ENCODE measurements at regions not wholly inside any gene's neighbourhood (a gene's known extent, or its start where the extent isn't known, plus 50 kb on each side); places are given as distances from the start of the nearest gene placed in this dataset.
"Not testable (repeated sequence)": the region's sequence is repeated elsewhere in the genome, so short reads cannot be mapped to it uniquely, and the experiment has no call there.

DNA sequence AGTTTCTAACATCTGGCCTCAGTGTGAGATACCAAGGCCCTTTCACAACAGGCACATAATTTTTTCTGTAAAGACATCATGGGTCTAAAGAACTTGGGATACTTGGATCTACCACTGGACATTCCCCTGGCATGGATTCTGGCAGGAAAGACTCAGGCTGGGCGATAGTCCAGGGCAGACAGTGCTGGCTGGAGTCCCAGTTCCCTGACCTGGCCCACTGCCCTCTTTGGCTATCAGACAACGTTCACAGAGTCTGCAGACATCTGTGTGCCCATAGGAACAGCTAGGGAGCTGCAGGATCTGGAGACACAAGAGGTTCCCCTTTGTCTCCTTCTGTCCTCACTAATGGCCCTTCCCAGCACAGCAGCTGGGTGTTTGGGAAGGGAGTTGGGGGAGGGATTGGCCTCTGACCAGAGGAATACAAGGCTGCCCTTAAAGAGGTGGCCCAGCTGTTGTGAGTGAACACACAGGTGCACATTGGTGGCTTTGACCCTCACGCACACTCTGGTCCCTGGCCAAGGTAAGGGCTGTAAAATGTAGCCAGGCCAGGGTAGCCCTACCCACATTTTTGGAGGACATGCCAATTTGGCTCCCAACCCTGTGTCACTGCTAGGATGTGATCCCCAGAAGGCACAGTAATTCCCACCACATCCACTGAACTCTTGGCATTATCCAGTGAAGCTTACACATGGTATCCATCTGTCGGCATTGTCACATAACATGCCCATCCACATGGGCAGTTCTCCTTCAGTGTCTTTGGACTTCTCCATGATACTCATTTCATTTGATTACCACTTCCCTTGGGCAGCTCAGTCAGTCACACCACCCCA lies 72.3 kb downstream of the SOX3 start:
- Histone ChIP-seq H3K4me3 (ENCODE audit: low read depth in 1 of 2, low read length in 1 of 2) (no peak overlapping the region), H3K27me3 (no peaks in the 10 kb centered on the region), H3K36me3 (no peaks in the 10 kb centered on the region), H3K4me1 (ENCODE audit: control insufficient read depth in 1 of 2, insufficient read depth in 1 of 2, low read depth in 1 of 2, low read length in 1 of 2) (no peaks in the 10 kb centered on the region), H3K27ac (no peak overlapping the region), H3K9me3 (no peaks in the 10 kb centered on the region)
- TF ChIP-seq, protein P1, sequence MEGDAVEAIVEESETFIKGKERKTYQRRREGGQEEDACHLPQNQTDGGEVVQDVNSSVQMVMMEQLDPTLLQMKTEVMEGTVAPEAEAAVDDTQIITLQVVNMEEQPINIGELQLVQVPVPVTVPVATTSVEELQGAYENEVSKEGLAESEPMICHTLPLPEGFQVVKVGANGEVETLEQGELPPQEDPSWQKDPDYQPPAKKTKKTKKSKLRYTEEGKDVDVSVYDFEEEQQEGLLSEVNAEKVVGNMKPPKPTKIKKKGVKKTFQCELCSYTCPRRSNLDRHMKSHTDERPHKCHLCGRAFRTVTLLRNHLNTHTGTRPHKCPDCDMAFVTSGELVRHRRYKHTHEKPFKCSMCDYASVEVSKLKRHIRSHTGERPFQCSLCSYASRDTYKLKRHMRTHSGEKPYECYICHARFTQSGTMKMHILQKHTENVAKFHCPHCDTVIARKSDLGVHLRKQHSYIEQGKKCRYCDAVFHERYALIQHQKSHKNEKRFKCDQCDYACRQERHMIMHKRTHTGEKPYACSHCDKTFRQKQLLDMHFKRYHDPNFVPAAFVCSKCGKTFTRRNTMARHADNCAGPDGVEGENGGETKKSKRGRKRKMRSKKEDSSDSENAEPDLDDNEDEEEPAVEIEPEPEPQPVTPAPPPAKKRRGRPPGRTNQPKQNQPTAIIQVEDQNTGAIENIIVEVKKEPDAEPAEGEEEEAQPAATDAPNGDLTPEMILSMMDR (IDR thresholded peaks at IDR 0.05) = no peak

DNA sequence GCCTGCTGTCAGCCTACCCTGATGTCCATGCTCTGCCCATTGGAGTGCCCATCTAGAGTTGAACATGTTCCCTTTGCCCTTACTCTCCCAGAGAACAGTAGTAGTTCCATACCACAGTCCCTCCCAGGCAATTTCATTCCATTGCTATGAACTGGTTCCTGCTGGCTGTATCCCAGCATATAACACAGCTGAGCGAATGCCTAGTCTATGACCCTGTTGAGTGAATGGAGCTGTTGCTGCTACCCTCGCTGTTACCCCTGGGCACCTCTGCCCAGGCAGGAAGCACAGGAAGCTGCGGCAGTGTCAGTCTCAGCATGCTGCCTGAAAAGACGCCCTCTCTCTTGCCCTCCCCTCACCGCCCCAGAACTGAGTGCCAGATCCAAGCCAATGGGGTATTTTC lies 73.3 kb downstream of the SOX3 start:
- Histone ChIP-seq H3K27me3 (no peaks in the 10 kb centered on the region), H3K27ac (no peak overlapping the region), H3K4me3 (ENCODE audit: low read depth in 1 of 2, low read length in 1 of 2) (no peak overlapping the region), H3K9me3 (no peaks in the 10 kb centered on the region), H3K4me1 (ENCODE audit: control insufficient read depth in 1 of 2, insufficient read depth in 1 of 2, low read depth in 1 of 2, low read length in 1 of 2) (no peaks in the 10 kb centered on the region), H3K36me3 (no peaks in the 10 kb centered on the region)
- TF ChIP-seq, protein P1 (IDR thresholded peaks at IDR 0.05) = no peak

DNA sequence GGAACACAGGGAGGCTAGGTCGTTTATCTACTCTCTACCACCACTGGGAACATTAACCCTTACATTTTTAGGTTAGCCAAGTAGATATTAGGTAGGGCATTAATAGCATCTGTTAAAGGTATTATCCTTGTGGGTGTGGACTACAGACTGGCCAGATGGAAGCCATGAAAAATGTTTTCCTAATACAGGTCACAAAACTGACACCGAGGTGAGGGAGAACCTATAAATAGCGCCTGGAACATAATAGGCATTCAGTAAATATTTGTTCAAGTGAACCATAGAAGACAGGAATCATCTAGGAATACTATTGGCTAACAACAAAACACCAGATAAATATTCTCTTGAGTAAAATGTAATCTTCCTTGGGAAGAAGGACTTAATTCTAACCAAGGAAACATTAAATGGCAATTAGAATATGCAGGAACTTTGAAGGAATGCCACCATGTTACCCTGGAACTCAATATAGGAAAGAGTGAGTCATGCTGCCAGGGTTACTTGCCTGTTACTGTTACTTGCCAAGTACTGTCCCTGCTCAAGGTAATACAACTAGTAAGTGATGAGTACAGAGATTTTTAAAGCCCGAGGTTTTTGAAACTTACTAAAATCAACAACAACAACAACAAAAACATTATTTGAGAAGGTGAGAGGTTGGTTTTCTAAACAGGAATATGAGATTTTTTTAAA lies 79.0 kb downstream of the SOX3 start:
- TF ChIP-seq, protein P1 (IDR thresholded peaks at IDR 0.05) = no peak
- H3K9me3 ChIP-seq = no peaks in the 10 kb centered on the region
- H3K27ac ChIP-seq = no peak overlapping the region
- H3K27me3 ChIP-seq = no peaks in the 10 kb centered on the region
- H3K36me3 ChIP-seq = no peaks in the 10 kb centered on the region
- no peak overlapping the region for H3K4me3 ChIP-seq (ENCODE audit: low read depth in 1 of 2, low read length in 1 of 2)
- H3K4me1 ChIP-seq (ENCODE audit: control insufficient read depth in 1 of 2, insufficient read depth in 1 of 2, low read depth in 1 of 2, low read length in 1 of 2) = no peaks in the 10 kb centered on the region

DNA sequence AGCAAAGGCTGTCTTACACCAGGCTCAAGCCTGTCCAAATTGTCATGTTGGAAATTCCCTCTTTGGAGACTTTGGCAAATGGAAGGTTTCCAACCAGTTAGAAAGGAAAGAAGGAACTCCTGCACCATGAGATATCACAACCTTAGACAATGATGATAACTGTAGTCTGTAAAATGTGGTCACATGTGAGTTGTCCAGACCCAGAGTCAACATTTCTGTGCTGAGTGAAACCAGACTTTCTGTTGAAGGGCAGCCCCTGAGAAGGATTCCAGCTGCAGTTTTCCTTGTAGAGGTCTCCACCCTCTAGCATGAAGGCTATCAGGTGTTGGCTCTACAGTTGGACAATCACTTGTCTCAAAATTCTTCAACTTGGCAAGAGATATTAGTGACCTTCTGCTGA lies 82.4 kb downstream of the SOX3 start:
- no peaks in the 10 kb centered on the region for H3K36me3 ChIP-seq
- H3K9me3 ChIP-seq = no peaks in the 10 kb centered on the region
- no peaks in the 10 kb centered on the region for H3K27me3 ChIP-seq
- H3K27ac ChIP-seq = no peak overlapping the region
- H3K4me3 ChIP-seq (ENCODE audit: low read depth in 1 of 2, low read length in 1 of 2) = no peak overlapping the region
- TF ChIP-seq, protein P1 (IDR thresholded peaks at IDR 0.05) = no peak
- H3K4me1 ChIP-seq (ENCODE audit: control insufficient read depth in 1 of 2, insufficient read depth in 1 of 2, low read depth in 1 of 2, low read length in 1 of 2) = no peaks in the 10 kb centered on the region

DNA sequence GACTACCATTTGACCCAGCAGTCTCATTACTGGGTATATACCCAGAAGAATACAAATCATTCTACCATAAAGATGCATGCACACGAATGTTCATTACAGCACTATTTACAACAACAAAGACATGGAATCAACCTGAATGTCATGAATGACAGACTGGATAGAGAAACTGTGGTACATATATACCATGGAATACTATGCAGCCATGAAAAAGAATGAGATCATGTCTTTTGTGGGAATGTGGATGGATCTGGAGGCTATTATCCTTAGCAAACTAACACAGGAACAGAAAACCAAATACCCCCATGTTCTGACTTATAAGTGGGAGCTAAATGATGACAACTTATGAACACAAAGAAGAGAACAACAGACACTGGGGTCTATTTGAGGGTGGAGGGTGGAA lies 102.7 kb downstream of the SOX3 start:
- H3K9me3 ChIP-seq, H3K27me3 ChIP-seq, H3K36me3 ChIP-seq: not testable (repeated sequence)

DNA sequence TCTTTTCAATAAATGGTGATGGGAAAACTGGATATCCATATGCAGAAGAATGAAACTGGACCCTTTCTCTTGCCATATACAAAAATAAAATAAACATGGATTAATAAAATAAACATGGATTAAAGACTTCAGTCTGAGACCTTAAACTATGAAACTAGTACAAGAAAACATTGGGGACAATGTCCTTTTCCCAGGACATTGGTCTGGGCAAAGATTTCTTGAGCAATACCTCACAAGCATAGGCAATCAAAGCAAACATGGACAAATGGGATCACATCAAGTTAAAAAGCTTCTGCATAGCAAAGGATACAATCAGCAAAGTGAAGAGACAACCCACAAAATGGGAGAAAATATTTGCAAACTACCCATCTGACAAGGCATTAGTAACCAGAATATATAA lies 108.5 kb downstream of the SOX3 start:
- not testable (repeated sequence) for H3K36me3 ChIP-seq; H3K4me3 ChIP-seq (ENCODE audit: low read depth in 1 of 2, low read length in 1 of 2); H3K27me3 ChIP-seq; H3K27ac ChIP-seq; H3K4me1 ChIP-seq (ENCODE audit: control insufficient read depth in 1 of 2, insufficient read depth in 1 of 2, low read depth in 1 of 2, low read length in 1 of 2); H3K9me3 ChIP-seq

More for the DNA sequence above, 102.7 kb downstream of the SOX3 start:
- not testable (repeated sequence) for H3K27ac ChIP-seq; H3K4me1 ChIP-seq (ENCODE audit: control insufficient read depth in 1 of 2, insufficient read depth in 1 of 2, low read depth in 1 of 2, low read length in 1 of 2); H3K4me3 ChIP-seq (ENCODE audit: low read depth in 1 of 2, low read length in 1 of 2)
